Dedifferentiated amniotic fluid mesenchymal stem cell (primary cell): ENCODE measurements at regions not wholly inside any gene's neighbourhood (a gene's known extent, or its start where the extent isn't known, plus 50 kb on each side); places are given as distances from the start of the nearest gene placed in this dataset.
A peak's percentile ranks its signal among the peaks of the same experiment; 100 is the strongest.
"Not testable (repeated sequence)": the region's sequence is repeated elsewhere in the genome, so short reads cannot be mapped to it uniquely, and the experiment has no call there.

ENCODE experiments used
- DNase-seq: peaks from one replicate; pipeline ENCODE4 v3.0.0-alpha.2; 2016; ENCODE audit errors: extremely low spot score

DNA sequence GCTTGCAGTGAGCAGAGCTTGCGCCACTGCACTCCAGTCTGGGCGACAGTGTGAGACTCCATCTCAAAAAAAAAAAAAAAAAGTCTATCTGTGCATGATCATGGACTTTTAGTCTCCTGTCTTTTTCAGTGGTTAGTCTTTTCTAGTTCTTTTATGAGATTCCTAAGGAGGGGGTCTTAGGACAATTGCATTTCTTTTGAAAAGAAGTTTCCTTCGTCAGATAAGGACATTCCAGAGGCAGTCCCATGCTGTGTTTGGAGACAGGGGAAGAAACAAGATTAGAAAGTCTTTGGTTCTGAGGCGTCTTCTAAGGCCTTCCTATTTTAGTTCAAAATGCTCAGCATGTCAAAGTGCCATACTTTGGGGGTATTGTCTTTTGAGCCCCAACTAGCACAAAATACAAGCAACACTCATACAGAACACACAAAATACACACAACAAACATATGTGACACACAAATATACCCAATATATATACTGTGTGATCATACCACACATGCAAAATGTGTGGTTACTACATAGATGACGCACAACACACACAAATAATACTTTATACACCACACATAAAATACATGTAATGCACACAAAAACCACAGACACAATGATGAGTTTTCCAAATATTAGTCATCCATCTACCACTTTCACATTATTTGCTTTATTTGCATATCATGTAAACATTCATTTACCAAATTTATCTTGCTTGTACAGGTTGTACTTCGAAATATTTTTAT lies 394.5 kb downstream of the SPATA31D1 start:
- no peak for DNase-seq

GRCh38 chr9:82385633-82386032 lies 397.1 kb downstream of the SPATA31D1 start:
- no peak for DNase-seq

- no peak for DNase-seq
These were observed 409.0 kb downstream of the SPATA31D1 start for GRCh38 chr9:82397534-82397933.

DNA sequence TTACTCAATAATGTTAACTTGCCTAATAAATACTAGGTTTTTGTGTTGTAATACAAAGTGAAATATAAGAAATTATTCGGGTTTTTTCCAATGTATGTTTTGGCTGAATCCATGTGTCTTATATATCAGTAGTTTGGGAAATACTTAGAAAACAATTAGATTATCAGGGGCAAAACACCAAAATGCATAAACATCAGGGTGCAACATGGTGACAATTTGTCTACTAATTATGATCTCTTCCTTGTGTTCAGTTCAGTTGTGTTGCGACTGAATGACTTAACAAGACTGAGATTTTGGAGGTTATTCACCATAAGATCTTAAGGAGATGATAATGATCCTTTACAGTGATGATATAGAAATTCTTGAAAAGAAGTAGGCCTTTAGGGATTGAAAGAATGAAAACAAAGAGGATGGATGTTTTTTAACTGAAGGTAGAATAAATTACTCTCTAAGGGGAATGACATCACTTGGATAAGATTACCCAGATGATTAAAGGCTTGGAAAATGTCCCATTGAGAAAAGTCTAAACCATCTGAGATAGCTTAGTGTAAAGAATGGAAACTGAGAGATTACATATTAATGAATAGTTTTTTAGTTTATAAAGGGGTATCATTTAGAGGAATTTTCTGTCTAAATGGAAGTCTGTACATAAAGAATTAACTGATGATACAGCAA lies 415.8 kb downstream of the SPATA31D1 start:
- DNase-seq = peak; percentile 14

GRCh38 chr9:82404881-82405280 lies 416.3 kb downstream of the SPATA31D1 start:
- DNase-seq = no peak

DNA sequence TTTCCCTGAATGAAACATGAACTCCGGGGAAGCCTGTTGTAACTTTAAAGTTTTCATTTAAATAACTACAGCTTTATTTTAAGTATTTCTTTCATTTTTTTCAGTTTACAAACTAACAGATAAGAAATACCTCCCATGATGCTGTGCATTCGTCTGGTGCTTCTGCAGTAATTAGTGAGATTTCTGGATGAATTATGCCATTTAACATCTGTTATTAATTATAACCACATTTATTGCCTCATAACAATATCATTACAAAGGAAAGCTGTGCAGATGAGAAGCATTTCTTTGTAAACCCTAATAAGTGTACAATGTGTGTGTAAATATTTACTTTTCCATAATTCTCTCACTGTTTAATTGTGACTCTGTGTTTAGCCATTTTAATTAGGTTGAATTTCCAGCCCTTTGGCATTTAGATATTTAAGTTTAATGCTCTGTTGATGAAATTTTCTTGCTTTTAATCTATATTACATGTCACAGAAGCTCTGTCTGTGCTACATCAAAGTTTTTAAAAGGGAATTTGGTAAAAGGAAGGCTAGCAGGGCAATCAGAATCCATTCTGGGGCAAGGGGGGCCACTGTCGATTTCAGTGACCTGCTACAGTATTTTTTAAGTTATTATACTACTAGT lies 418.0 kb downstream of the SPATA31D1 start:
- no peak for DNase-seq

DNA sequence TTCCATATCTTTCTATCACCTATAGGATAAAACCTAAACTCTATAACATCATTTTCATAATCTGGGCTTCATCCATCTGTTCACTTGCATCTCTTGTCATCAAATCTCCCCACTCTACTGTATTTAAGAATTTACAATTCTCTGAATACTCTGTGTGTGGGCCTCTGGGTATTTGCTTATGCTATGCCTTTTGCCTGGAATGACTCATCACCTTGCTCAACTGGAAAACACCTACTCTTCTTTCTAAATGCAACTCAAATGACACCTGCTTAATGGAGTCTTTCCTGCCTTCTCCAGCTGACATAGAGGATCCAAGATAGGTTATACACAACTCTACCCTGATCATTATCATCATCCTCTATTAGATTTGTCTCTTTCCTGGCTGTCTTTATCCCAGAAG lies 421.7 kb downstream of the SPATA31D1 start:
- no peak for DNase-seq

GRCh38 chr9:82410866-82411265 lies 422.3 kb downstream of the SPATA31D1 start:
- DNase-seq = no peak

DNA sequence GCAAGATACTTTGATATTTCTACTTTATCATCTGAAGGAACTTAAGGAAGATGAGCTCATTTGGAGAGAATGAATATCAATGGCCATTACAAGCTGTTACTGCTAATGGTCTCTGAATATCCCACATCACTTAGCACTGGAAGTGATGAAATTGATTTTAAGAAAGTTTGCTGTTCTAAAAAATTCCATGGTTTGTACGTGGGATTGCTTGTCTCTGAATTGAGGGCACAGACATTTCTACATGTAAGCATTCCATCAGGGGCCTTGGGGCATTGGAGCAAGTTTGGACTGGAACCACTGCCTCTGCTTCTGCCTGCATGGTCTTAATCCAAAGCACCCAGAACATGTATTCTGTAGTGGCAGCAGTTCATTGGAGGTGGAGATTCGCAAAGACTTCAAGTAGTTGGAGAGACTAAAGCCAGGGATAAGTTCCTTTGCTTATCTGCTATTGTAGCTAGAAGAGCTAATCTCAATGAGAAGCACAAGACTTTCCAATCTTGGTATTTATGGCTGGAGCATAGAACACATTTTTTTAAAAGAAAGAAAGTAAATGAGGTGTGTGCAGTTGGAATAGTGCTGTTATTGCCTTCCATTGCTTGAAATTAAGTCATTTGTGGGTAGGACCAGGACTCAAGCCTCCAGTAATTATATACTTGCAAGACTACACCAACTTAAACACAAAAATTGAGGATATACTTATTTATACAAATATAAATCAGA lies 424.2 kb downstream of the SPATA31D1 start:
- no peak for DNase-seq

GRCh38 chr9:82417501-82417900 lies 428.9 kb downstream of the SPATA31D1 start:
- DNase-seq = no peak

GRCh38 chr9:82418334-82418733 lies 429.8 kb downstream of the SPATA31D1 start:
- no peak for DNase-seq

DNA sequence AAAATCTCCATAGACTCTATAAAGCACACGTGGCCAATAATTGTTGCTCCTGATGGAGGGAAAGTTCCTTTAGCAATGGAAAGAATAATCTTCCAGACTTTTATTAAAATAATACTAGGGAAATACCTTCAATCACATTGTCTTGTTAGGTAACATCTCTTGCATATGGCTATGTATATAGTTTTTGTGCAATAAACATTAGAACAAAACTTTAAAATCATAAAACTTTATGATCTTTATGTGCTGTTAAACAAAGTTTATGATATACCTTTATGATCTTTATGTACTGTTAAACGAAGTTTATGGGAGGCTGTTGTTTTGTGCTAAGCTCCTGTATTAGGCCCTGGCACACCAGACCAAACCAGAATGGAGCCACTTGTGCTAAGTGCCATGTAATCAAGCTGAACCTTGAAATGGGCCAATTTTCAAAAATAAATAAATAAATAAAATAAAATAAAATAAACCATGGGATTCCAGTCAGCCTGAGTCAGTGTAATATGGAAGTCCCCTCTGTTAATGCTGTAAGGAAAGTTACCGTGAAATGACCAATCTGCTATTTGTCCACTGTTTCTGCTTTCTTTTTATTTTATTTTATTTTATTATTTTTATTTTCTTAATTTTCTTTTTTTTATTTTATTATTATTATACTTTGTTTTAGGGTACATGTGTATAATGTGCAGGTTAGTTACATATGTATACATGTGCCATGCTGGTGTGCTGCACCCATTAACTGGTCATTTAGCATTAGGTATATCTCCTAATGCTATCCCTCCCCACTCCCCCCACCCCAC lies 431.3 kb downstream of the SPATA31D1 start:
- DNase-seq = no peak

GRCh38 chr9:82421498-82421897 lies 432.9 kb downstream of the SPATA31D1 start:
- no peak for DNase-seq

- no peak for DNase-seq
These were observed 435.1 kb downstream of the SPATA31D1 start for GRCh38 chr9:82423700-82424099.

GRCh38 chr9:82424599-82425120 lies 436.1 kb downstream of the SPATA31D1 start:
- no peak for DNase-seq

GRCh38 chr9:82431121-82431520 lies 442.5 kb downstream of the SPATA31D1 start:
- DNase-seq = no peak

- DNase-seq = not testable (repeated sequence)
These were observed 444.8 kb downstream of the SPATA31D1 start for GRCh38 chr9:82433290-82433931.

- no peak for DNase-seq
These were observed 447.9 kb downstream of the SPATA31D1 start for GRCh38 chr9:82436475-82436874.

DNA sequence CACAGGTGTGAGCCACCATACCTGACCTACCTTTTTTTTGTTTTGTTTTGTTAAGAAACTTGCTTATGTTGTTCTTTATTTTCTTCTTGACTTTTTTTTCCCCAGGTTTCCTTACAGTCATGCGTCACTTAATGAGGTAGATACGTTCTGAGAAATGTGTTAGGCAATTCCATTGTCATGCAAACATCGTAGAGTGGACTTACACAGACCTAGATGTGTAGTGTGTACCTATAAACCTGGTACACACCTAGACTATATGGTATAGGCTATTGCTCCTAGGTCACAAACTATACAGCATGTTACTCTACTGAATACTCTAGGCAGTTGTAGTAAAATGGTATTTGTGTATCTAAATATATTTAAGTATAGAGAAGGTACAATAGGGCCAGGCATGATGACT lies 448.6 kb downstream of the SPATA31D1 start:
- not testable (repeated sequence) for DNase-seq

- DNase-seq = no peak
These were observed 450.0 kb downstream of the SPATA31D1 start for GRCh38 chr9:82438581-82438980.

GRCh38 chr9:82443312-82443711 lies 454.7 kb downstream of the SPATA31D1 start:
- no peak for DNase-seq
